Muscle of arm (tissue), 1 donor: ENCODE measurements at regions not wholly inside any gene's neighbourhood (a gene's known extent, or its start where the extent isn't known, plus 50 kb on each side); places are given as distances from the start of the nearest gene placed in this dataset.
"Not testable (repeated sequence)": the region's sequence is repeated elsewhere in the genome, so short reads cannot be mapped to it uniquely, and the experiment has no call there.

Experiments used
- DNase-seq: peaks from one replicate; pipeline ENCODE4 v3.0.0-alpha.2; 2013

DNA sequence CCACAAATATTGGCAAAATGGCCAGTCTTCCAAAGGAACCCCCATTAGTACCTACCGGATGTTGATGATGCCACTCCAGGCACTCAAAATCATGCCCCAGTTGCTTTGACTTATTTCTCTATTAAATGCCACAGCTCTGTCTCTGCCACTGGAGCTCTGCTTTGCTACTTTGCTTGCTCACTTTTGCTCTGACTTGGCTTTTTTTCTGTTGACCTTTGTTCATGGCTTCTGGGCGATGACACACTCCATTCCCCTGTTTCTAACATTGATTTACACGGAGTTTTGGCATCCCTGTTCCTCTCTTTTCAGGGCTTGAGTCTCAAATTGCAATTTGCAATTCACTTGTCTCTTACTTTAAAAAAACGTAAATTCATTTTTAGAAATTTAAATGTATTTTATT lies 217.1 kb upstream of the SPRY2 start:
- DNase-seq: no peak

GRCh38 chr13:80555796-80556678 lies 215.1 kb upstream of the SPRY2 start:
- DNase-seq: no peak

GRCh38 chr13:80552851-80553440 lies 212.0 kb upstream of the SPRY2 start:
- DNase-seq: no peak

GRCh38 chr13:80551650-80552497 lies 210.9 kb upstream of the SPRY2 start:
- DNase-seq: no peak

DNA sequence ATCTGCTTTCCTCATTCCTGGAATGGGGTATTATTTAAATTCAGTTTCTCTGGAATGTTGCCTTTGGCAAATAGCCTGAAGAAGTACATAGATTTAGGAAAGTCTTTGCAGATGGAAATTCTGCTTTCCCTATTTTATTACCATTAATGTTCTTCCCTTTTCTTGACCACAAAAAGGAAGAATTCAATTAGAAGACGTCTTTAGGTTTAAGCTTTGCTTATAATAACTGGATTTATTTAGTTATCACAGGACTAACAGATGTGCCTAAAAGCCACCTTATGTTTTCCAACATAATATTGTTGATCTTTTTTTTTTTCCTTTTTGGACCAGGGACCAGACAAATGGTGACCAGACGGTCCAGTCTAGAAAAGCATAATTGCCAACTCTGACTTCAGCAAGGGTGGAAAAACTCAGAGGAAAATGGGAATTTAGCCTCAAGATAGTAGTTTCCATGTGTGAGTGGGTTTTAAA lies 210.1 kb upstream of the SPRY2 start:
- peak; percentile 81 for DNase-seq

GRCh38 chr13:80548915-80549314 lies 208.0 kb upstream of the SPRY2 start:
- DNase-seq: peak; percentile 86

GRCh38 chr13:80547885-80548825 lies 207.2 kb upstream of the SPRY2 start:
- no peak for DNase-seq

DNA sequence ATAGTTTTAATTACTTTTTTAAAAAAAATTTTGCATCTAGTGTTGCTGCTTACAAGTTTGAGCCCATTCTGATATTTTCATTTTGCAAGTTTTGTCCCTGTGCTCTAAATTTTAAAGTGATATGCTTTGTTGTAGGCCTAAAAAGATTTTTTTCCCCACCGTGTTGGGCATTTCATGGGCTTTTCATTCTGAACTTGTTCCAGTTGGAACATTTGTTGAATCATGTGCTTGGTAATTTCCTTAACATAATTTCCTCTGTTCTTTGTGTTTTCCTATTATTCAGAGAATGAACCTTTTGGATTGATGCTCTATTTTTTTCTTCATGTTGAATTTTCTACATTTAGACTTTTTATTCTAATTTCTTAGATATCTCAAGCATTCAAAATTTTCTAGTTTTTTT lies 206.4 kb upstream of the SPRY2 start:
- DNase-seq: no peak

DNA sequence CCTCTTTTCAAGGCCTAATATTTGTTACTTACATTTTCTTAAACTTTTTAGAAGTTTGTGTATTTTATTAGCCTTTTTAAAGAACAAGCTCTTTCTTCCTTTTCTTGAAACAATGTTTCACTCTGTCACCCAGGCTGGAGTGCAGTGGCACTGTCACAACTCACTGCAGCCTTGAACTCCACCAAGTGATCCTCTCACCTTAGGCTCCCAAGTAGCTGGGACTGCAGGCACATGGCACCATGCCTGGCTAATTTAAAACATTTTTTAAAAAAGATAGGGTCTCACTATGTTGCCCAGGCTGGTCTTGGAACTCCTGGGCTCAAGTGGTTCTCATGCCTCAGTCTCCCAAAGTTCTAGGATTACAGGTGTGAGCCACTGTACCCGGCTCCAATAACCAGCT lies 192.2 kb upstream of the SPRY2 start:
- no peak for DNase-seq

- no peak for DNase-seq
These were observed 190.0 kb upstream of the SPRY2 start for GRCh38 chr13:80530902-80531301.

DNA sequence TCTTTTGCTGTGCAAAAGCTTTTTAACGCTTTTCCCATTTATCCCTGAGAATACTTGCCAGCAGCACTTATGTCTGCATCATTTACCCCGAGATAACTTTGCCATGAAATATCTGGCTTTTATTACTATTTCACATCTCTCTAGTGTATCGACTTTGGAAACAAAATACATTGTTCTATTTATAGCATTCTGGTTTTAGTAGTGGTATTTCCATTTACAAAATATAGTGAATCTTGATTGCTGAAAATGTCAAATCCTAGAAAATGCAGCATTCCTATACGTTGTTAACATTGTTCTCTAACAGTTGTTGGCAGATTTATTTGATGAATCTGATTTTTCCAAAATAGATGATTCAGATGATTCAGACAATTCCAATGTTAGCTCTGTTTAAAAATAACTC lies 189.3 kb upstream of the SPRY2 start:
- DNase-seq: peak; percentile 54

- DNase-seq: no peak
These were observed 188.8 kb upstream of the SPRY2 start for GRCh38 chr13:80529734-80530133.

DNA sequence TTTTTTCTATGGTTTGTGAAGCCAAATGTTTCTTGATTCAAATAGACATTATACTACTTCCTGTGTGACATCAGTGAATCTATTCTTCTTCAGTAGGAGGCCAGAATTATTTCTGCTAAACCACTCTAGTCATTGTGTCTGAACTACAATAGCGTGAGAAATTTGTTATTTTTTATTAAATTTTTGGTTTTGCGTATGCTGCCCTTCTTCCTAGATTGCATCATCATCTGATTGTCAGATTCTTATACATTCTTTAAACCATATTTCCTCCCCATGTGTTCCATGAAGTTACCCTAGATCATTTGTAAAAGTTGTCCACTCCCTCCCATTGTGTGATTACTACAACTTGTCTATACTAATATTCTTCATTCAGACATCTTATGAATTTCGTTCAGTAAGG lies 187.8 kb upstream of the SPRY2 start:
- DNase-seq: no peak

- no peak for DNase-seq
These were observed 186.5 kb upstream of the SPRY2 start for GRCh38 chr13:80527400-80527799.

DNA sequence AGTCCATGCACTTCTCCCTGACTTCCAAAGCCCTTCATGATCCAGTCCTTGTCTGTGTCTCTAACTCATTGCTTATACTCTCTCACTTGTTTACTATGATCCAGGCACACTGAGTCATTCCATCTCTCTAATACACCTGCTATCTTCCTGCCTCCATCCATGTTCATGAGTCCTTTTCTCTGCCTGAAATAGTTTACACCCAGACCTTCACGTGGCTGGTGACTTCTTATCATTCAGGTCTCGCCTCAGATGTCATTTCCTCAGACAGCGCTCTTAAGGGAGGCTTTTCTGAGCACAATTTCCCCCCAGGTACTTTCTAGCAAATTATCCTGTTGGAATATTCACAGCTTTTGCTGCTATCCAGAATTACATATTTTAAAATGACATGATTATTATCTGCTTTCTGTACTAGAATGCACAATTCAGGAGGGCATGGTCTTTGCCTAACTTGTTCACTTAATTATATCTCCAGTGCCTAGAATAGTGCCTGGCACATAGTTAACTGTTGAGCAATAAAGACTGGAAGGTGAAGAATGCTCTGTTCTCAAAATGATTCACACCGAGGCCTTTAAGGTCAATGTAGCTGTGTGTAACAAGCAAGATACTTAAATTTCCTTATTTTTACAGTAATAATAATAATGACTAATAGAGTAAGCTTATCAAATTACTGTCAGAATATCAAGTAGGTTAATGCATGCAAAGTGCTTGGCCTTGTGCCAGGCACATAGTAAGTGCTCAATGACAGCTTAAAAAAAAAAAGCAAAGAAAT lies 183.7 kb upstream of the SPRY2 start:
- DNase-seq: no peak

GRCh38 chr13:80523134-80523533 lies 182.2 kb upstream of the SPRY2 start:
- DNase-seq: no peak

- DNase-seq: not testable (repeated sequence)
These were observed 181.5 kb upstream of the SPRY2 start for GRCh38 chr13:80522463-80522862.

GRCh38 chr13:80516818-80517348 lies 176.0 kb upstream of the SPRY2 start:
- DNase-seq: no peak

DNA sequence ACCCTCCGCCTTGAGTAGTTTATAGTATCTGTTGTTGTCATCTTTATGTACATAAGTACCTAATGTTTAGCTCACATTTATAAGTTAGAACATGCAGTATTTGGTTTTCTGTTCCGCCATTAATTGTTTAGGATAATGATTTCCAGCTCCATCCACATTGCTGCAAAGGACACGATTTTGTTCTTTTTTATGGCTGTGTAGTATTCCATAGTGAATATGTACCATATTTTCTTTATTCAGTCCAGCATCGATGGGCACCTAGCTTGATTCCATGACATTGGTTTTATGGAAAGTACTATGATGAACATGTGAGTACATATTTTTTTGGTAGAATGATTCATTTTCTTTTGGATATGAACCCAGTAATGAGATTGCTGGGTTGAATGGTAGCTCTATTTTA lies 174.4 kb upstream of the SPRY2 start:
- no peak for DNase-seq

DNA sequence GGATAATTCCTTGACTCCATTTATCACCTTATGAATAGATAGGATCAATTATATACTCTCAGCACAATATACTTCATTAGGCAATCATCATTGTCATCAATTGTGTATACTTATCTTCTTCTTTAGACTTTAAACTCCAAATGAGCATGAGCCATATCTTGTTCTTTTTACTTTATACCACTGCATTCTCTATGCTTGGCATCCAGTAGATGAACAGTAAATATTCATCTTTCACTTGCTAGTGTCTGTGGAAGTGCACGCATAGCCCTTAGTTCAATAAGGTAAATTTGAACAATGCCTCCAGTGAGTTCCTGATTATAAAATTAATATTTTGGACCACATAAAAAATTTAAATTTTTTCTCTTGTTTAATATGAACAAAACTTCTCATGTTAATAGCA lies 172.3 kb upstream of the SPRY2 start:
- DNase-seq: no peak
